G401.6 (cell line): ENCODE measurements at regions not wholly inside any gene's neighbourhood (a gene's known extent, or its start where the extent isn't known, plus 50 kb on each side); places are given as distances from the start of the nearest gene placed in this dataset.
A peak's percentile ranks its signal among the peaks of the same experiment; 100 is the strongest.
"Not testable (repeated sequence)": the region's sequence is repeated elsewhere in the genome, so short reads cannot be mapped to it uniquely, and the experiment has no call there.

Experiments
- FAIRE-seq: peaks from 2 replicates; lab custom pipeline; 2012; peaks lifted over from hg19 to GRCh38; lab: Jason Lieb, UNC

GRCh38 chr14:71749613-71750238, 182.5 kb upstream of the RGS6 start:
- no peak for FAIRE-seq

GRCh38 chr14:71751264-71751663, 181.0 kb upstream of the RGS6 start:
- no peak for FAIRE-seq

- no peak for FAIRE-seq
These were observed 180.0 kb upstream of the RGS6 start for GRCh38 chr14:71752111-71752738.

GRCh38 chr14:71753126-71753830, 179.0 kb upstream of the RGS6 start:
- peak; percentile 71 for FAIRE-seq

GRCh38 chr14:71753976-71754375, 178.3 kb upstream of the RGS6 start:
- no peak for FAIRE-seq

- no peak for FAIRE-seq
These were observed 177.7 kb upstream of the RGS6 start for GRCh38 chr14:71754422-71755095.

- FAIRE-seq, result no peak
These were observed 173.8 kb upstream of the RGS6 start for GRCh38 chr14:71758229-71758951.

GRCh38 chr14:71762575-71762974, 169.7 kb upstream of the RGS6 start:
- no peak for FAIRE-seq

GRCh38 chr14:71764701-71765382, 167.4 kb upstream of the RGS6 start:
- FAIRE-seq, result no peak

GRCh38 chr14:71765505-71765904, 166.7 kb upstream of the RGS6 start:
- no peak for FAIRE-seq

GRCh38 chr14:71770431-71770830, 161.8 kb upstream of the RGS6 start:
- no peak for FAIRE-seq

GRCh38 chr14:71771421-71771820, 160.8 kb upstream of the RGS6 start:
- FAIRE-seq, result not testable (repeated sequence)

GRCh38 chr14:71771996-71772395, 160.2 kb upstream of the RGS6 start:
- FAIRE-seq, result not testable (repeated sequence)

GRCh38 chr14:71773898-71774481, 158.2 kb upstream of the RGS6 start:
- no peak for FAIRE-seq

GRCh38 chr14:71776471-71777360, 155.5 kb upstream of the RGS6 start:
- FAIRE-seq, result no peak

- FAIRE-seq, result no peak
These were observed 152.2 kb upstream of the RGS6 start for GRCh38 chr14:71780075-71780474.

- FAIRE-seq, result no peak
These were observed 151.4 kb upstream of the RGS6 start for GRCh38 chr14:71780822-71781221.

GRCh38 chr14:71783088-71783487, 149.1 kb upstream of the RGS6 start:
- no peak for FAIRE-seq

- FAIRE-seq, result no peak
These were observed 148.4 kb upstream of the RGS6 start for GRCh38 chr14:71783786-71784185.

- no peak for FAIRE-seq
These were observed 143.2 kb upstream of the RGS6 start for GRCh38 chr14:71789005-71789404.
